Prostate gland (tissue), 2 donors: ENCODE measurements at regions not wholly inside any gene's neighbourhood (a gene's known extent, or its start where the extent isn't known, plus 50 kb on each side); places are given as distances from the start of the nearest gene placed in this dataset.

Source experiments
- DNase-seq: peaks from one replicate; pipeline ENCODE4 v3.0.0-alpha.2; 2019; ENCODE audit warnings: low spot score
- H3K27ac ChIP-seq, 2 donors: fragments of 200-600 bp; sonication (generic); 2 replicates each; pipeline ENCODE4 v1.5.1; 2017 to 2019
- H3K27me3 ChIP-seq: fragments of 200-600 bp; sonication (generic); replicated peaks from 2 replicates; pipeline ENCODE4 v1.5.1; 2019; ENCODE audit not compliant: insufficient read depth
- H3K36me3 ChIP-seq, 2 donors: fragments of 200-600 bp; sonication (generic); 1 replicate in 1 of 2; 2 replicates in 1 of 2; pipeline versions ENCODE4 v1.5.1 to v1.8.1; 2017 to 2019
- H3K4me1 ChIP-seq: fragments of 200-600 bp; sonication (generic); replicated peaks from 2 replicates; pipeline ENCODE4 v1.5.1; 2019
- H3K4me3 ChIP-seq, 2 donors: fragments of 200-600 bp; sonication (generic); 2 replicates each; pipeline ENCODE4 v1.5.1; 2017 to 2019
- H3K9me3 ChIP-seq: fragments of 200-600 bp; sonication (generic); 2 replicates; pipeline ENCODE4 v1.5.1; 2017
- CTCF ChIP-seq, 4 experiments: fragments of 200-600 bp in 2 of 4; fragments of 450-650 bp in 2 of 4; sonication (generic) in 2 of 4; IDR thresholded peaks; 1 replicate in 3 of 4; 2 replicates in 1 of 4; pipeline ENCODE4 v1.5.1; 2016 to 2019; ENCODE audit warnings: antibody characterized with exemption in 4 of 4, mild to moderate bottlenecking in 2 of 4, moderate library complexity in 2 of 4
- POLR2A ChIP-seq: fragments of 450-650 bp; IDR thresholded peaks from one replicate; pipeline ENCODE4 v1.6.1; 2016; ENCODE audit warnings: antibody characterized with exemption, mild to moderate bottlenecking
- POLR2AphosphoS5 ChIP-seq: sonication (generic); formaldehyde crosslinking; IDR thresholded peaks from one replicate; pipeline ENCODE4 v1.6.1; 2017; ENCODE audit warnings: antibody characterized with exemption
- WGBS: methylation state at CpG from one replicate; pipeline ENCODE4 v1.1.5; 2018; 5-methylcytosine and 5-hydroxymethylcytosine counted together
- intact Hi-C: fragments of 100-400 bp; cut with DNase I; formaldehyde crosslinking; loops from one replicate; pipeline ENCODE4 v1.14.2; 2022

- 40% methylated on average over 2 of the region's 2 CpGs for WGBS
- Histone ChIP-seq H3K27ac (no peak overlapping the region), H3K4me1 (no peaks in the 10 kb centered on the region), H3K9me3 (no peaks in the 10 kb centered on the region), H3K36me3 (no peaks in the 10 kb centered on the region), H3K27me3 (no peaks in the 10 kb centered on the region), H3K4me3 (no peak overlapping the region)
- no peak for TF ChIP-seq POLR2A
- TF ChIP-seq CTCF (IDR thresholded peaks at IDR 0.05): no peak
- no peak for TF ChIP-seq POLR2AphosphoS5
- no peak for DNase-seq
- intact Hi-C loops: no loop called here
Observed at GRCh38 chr1:164961715-164962114, 394.8 kb downstream of the LMX1A start.

- Histone ChIP-seq H3K4me3 (no peak overlapping the region), H3K27ac (no peak overlapping the region), H3K9me3 (no peaks in the 10 kb centered on the region), H3K4me1 (no peaks in the 10 kb centered on the region), H3K36me3 (no peaks in the 10 kb centered on the region), H3K27me3 (no peaks in the 10 kb centered on the region)
- WGBS: 77% methylated on average over 6 of the region's 6 CpGs
- DNase-seq: no peak
- TF ChIP-seq POLR2A: no peak
- no peak for TF ChIP-seq CTCF (IDR thresholded peaks at IDR 0.05)
- TF ChIP-seq POLR2AphosphoS5: no peak
- intact Hi-C loops: loop anchor here (10.0 kb wide), 1 partner anchor 104 kb away; no protein-coding TSS in a partner anchor
Observed at GRCh38 chr1:164958982-164959768, 397.3 kb downstream of the LMX1A start.

GRCh38 chr1:164953815-164954214 lies 394.8 kb downstream of the PBX1 start:
- no peaks in the 10 kb centered on the region for H3K27me3 ChIP-seq
- no peak overlapping the region for H3K27ac ChIP-seq
- WGBS: 82% methylated on average over 3 of the region's 3 CpGs
- H3K4me3 ChIP-seq: no peak overlapping the region
- no peak for DNase-seq
- no peaks in the 10 kb centered on the region for H3K4me1 ChIP-seq
- H3K9me3 ChIP-seq: no peaks in the 10 kb centered on the region
- intact Hi-C loops: loop anchor here (5.0 to 10.0 kb wide), 2 partner anchors 99 to 108 kb away; no protein-coding TSS in a partner anchor
- no peaks in the 10 kb centered on the region for H3K36me3 ChIP-seq
- TF ChIP-seq POLR2A: no peak
- TF ChIP-seq CTCF (IDR thresholded peaks at IDR 0.05): no peak
- TF ChIP-seq POLR2AphosphoS5: no peak

GRCh38 chr1:164953098-164953497 lies 394.1 kb downstream of the PBX1 start:
- no peak overlapping the region for H3K4me3 ChIP-seq
- no peak for DNase-seq
- H3K27me3 ChIP-seq: no peaks in the 10 kb centered on the region
- no peak overlapping the region for H3K27ac ChIP-seq
- no peaks in the 10 kb centered on the region for H3K9me3 ChIP-seq
- no peaks in the 10 kb centered on the region for H3K36me3 ChIP-seq
- intact Hi-C loops: loop anchor here (5.0 to 10.0 kb wide), 2 partner anchors 98 to 109 kb away; no protein-coding TSS in a partner anchor
- H3K4me1 ChIP-seq: no peaks in the 10 kb centered on the region
- 40% methylated on average over 1 of the region's 1 CpG for WGBS
- no peak for TF ChIP-seq POLR2A
- no peak for TF ChIP-seq CTCF (IDR thresholded peaks at IDR 0.05)
- TF ChIP-seq POLR2AphosphoS5: no peak

DNA sequence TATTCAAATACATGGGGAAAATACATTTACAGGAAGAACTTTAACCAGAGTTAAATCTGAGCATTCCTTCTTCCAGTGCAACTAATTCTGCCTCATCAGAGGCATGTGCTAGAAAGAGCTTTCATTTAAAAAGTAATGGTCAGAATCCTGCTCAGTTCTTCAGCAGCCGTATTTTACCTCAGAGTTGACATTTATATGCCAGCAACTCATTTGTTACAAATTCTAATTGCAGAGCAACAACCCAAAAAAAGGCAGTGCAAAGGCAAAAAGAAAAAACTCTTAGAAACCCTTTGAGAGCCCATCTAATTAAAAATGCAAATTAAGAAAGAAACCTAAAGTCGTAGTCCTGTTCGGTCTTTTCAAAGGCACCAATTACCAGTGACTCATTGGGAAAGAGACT lies 392.5 kb downstream of the PBX1 start:
- H3K4me3 ChIP-seq: no peak overlapping the region
- no peaks in the 10 kb centered on the region for H3K27me3 ChIP-seq
- intact Hi-C loops: loop anchor here (5.0 to 10.0 kb wide), 2 partner anchors 97 to 111 kb away; no protein-coding TSS in a partner anchor
- H3K4me1 ChIP-seq: no peaks in the 10 kb centered on the region
- 66% methylated on average over 3 of the region's 3 CpGs for WGBS
- DNase-seq: no peak
- no peaks in the 10 kb centered on the region for H3K9me3 ChIP-seq
- no peaks in the 10 kb centered on the region for H3K36me3 ChIP-seq
- TF ChIP-seq POLR2A (no peak), CTCF (IDR thresholded peaks at IDR 0.05) (no peak), POLR2AphosphoS5 (no peak)
- no peak overlapping the region for H3K27ac ChIP-seq
